MM.1S (cell line): ENCODE measurements at regions not wholly inside any gene's neighbourhood (a gene's known extent, or its start where the extent isn't known, plus 50 kb on each side); places are given as distances from the start of the nearest gene placed in this dataset.

Experiments
- EZH2 ChIP-seq: fragments of 300-600 bp; sonication (generic); optimal IDR thresholded peaks from 2 replicates; pipeline ENCODE3; 2017; ENCODE audit warnings: low read depth, mild to moderate bottlenecking, antibody characterized with exemption, low read length, mixed read lengths
- EZH2phosphoT487 ChIP-seq: fragments of 300-600 bp; sonication (generic); IDR thresholded peaks from 2 replicates; pipeline ENCODE4 v1.6.1; 2018; ENCODE audit warnings: antibody characterized with exemption, low read length
- TF ChIP-seq, protein P1 (sequence below): fragments of 300-600 bp; sonication (generic); IDR thresholded peaks from 2 replicates; pipeline ENCODE4 v1.5.1; 2016; ENCODE audit warnings: antibody characterized with exemption, low read length, mixed read lengths

DNA sequence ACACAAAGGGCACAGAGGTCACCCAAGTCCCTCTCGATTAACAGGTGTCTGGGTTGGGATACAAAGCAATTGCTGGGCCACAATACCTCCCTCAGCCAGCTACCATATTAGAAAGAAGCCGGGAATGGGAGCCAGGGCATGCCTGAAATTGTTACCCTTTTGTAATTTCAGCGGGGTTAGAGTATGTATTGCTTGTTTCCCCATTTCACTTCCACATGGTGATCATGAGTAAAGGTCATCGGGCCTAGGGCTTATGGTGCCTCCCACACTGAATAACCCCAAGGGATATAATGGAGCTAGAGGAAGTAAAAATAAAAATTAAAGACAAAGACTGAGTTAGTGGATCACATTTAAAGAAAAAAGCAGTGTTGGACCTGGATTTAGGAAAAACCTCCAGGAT lies 437.2 kb upstream of the KLHL29 start:
- TF ChIP-seq, protein P1, sequence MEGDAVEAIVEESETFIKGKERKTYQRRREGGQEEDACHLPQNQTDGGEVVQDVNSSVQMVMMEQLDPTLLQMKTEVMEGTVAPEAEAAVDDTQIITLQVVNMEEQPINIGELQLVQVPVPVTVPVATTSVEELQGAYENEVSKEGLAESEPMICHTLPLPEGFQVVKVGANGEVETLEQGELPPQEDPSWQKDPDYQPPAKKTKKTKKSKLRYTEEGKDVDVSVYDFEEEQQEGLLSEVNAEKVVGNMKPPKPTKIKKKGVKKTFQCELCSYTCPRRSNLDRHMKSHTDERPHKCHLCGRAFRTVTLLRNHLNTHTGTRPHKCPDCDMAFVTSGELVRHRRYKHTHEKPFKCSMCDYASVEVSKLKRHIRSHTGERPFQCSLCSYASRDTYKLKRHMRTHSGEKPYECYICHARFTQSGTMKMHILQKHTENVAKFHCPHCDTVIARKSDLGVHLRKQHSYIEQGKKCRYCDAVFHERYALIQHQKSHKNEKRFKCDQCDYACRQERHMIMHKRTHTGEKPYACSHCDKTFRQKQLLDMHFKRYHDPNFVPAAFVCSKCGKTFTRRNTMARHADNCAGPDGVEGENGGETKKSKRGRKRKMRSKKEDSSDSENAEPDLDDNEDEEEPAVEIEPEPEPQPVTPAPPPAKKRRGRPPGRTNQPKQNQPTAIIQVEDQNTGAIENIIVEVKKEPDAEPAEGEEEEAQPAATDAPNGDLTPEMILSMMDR: no peak
- no peak for TF ChIP-seq EZH2phosphoT487
- no peak for TF ChIP-seq EZH2
